HL-60 (cell line): ENCODE measurements at regions not wholly inside any gene's neighbourhood (a gene's known extent, or its start where the extent isn't known, plus 50 kb on each side); places are given as distances from the start of the nearest gene placed in this dataset.
A peak's percentile ranks its signal among the peaks of the same experiment; 100 is the strongest.

ENCODE experiments used
- DNase-seq, 2 experiments: peaks; one replicate each; pipeline ENCODE4 v3.0.0-alpha.2; 2010 to 2020; ENCODE audit warnings: low read depth in 1 of 2, low spot score in 1 of 2
- H3K27ac ChIP-seq: fragments of 250-450 bp; sonication (Bioruptor Pico); replicated peaks from 2 replicates; pipeline ENCODE4 v1.5.1; 2020; ENCODE audit warnings: mild to moderate bottlenecking, moderate library complexity
- H3K27me3 ChIP-seq: fragments of 250-450 bp; sonication (Bioruptor Pico); 2 replicates; pipeline ENCODE4 v1.5.1; 2021; ENCODE audit warnings: mild to moderate bottlenecking, moderate library complexity; ENCODE audit not compliant: insufficient read depth, poor library complexity, severe bottlenecking
- H3K4me3 ChIP-seq: replicated peaks from 2 replicates; pipeline ENCODE4 v1.5.1; 2011; ENCODE audit warnings: mild to moderate bottlenecking, control low read depth, low read length; ENCODE audit not compliant: insufficient read depth
- GABPA ChIP-seq: IDR thresholded peaks from 2 replicates; pipeline ENCODE4 v1.6.1; 2012; ENCODE audit warnings: low read depth
- POLR2AphosphoS5 ChIP-seq: IDR thresholded peaks from 2 replicates; pipeline ENCODE4 v1.6.1; 2012; ENCODE audit warnings: low read depth
- REST ChIP-seq: IDR thresholded peaks from 2 replicates; pipeline ENCODE4 v1.6.1; 2012; ENCODE audit warnings: low read depth; ENCODE audit not compliant: insufficient replicate concordance
- SPI1 ChIP-seq: IDR thresholded peaks from 2 replicates; pipeline ENCODE4 v1.6.1; 2012; ENCODE audit warnings: low read depth, mild to moderate bottlenecking, borderline replicate concordance
- TF ChIP-seq, protein P1 (sequence below): IDR thresholded peaks from one replicate; pipeline ENCODE4 v1.5.1; 2011; ENCODE audit warnings: low read length, control low read depth, inconsistent platforms; ENCODE audit not compliant: insufficient read depth

DNA sequence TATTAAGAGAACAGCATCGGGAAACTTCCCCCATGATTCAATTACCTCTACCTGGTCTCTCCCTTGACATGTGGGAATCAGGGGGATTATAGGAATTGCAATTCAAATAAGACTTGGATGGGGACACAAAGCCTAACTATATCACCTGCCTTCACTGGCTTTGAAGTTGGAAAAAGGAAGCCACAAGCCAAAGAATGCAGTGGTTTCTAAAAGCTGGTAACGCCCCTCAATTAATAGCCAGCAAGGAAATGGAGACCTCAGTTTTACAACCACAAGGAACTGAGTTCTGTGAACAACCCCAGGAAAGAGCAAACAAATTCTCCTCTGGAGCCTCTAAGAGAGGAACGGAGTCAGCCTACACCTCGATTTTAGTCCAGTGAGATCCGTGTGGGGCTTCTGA lies 244.1 kb downstream of the TFAP2A start:
- no peak for DNase-seq
- Histone ChIP-seq H3K27ac (no peak overlapping the region), H3K4me3 (no peak overlapping the region), H3K27me3 (no peaks in the 10 kb centered on the region)
- TF ChIP-seq GABPA = no peak
- TF ChIP-seq, protein P1, sequence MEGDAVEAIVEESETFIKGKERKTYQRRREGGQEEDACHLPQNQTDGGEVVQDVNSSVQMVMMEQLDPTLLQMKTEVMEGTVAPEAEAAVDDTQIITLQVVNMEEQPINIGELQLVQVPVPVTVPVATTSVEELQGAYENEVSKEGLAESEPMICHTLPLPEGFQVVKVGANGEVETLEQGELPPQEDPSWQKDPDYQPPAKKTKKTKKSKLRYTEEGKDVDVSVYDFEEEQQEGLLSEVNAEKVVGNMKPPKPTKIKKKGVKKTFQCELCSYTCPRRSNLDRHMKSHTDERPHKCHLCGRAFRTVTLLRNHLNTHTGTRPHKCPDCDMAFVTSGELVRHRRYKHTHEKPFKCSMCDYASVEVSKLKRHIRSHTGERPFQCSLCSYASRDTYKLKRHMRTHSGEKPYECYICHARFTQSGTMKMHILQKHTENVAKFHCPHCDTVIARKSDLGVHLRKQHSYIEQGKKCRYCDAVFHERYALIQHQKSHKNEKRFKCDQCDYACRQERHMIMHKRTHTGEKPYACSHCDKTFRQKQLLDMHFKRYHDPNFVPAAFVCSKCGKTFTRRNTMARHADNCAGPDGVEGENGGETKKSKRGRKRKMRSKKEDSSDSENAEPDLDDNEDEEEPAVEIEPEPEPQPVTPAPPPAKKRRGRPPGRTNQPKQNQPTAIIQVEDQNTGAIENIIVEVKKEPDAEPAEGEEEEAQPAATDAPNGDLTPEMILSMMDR = no peak
- no peak for TF ChIP-seq SPI1
- TF ChIP-seq POLR2AphosphoS5 = no peak
- TF ChIP-seq REST = no peak

- Histone ChIP-seq H3K27ac (no peak overlapping the region), H3K27me3 (no peaks in the 10 kb centered on the region), H3K4me3 (no peak overlapping the region)
- DNase-seq = peak; percentile 30 to 69
- TF ChIP-seq, protein P1 = no peak
- TF ChIP-seq REST (no peak), POLR2AphosphoS5 (no peak), SPI1 (peak; percentile 98), GABPA (peak; percentile 74)
Observed at GRCh38 chr6:10166031-10166430, 248.8 kb downstream of the TFAP2A start.

DNA sequence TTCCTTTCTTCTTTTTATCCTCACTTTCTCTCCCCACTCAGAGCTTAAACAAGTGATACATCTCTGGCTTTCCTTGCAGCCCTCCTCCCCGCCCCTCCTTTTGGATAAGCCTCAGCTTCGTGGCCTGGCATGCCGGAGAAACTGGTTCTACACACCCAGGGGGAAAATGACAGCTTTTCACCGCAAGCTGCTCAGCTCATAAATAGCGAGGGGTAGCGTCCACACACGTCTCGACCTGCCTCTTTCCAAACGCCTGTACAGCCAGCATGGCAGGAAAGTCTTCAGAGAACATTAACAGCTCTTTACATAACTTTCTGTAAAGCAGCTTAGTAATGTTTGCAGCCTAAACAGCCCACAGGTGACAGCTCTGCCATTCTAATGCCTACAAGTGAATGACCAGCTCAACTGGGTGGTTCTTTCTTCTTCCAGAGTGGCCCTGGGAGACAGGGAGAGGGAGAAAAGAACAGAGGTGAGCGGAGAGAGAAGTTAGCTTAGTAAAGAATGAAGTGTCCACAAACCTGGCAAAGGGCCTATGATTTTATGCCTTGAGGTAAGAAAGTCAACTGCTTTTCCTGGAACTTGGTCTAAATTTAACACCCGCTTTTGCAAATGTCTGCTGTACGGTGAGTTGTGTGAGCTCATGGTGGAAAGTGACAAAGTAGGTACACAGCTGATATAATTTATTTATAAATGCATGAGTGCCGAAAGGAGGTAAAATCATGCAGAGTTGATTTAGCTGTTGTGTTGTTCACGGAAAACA lies 251.5 kb downstream of the TFAP2A start:
- Histone ChIP-seq H3K4me3 (no peak overlapping the region), H3K27ac (no peak overlapping the region), H3K27me3 (no peaks in the 10 kb centered on the region)
- TF ChIP-seq REST (no peak), GABPA (no peak), SPI1 (no peak), POLR2AphosphoS5 (no peak)
- TF ChIP-seq, protein P1 = no peak
- no peak for DNase-seq
